Osteocyte (in vitro differentiated cells): ENCODE measurements at regions not wholly inside any gene's neighbourhood (a gene's known extent, or its start where the extent isn't known, plus 50 kb on each side); places are given as distances from the start of the nearest gene placed in this dataset.

Experiments
- DNase-seq: peaks from one replicate; pipeline ENCODE4 v3.0.0; 2021; ENCODE audit warnings: mixed read lengths; ENCODE audit not compliant: unreplicated experiment; ENCODE audit errors: extremely low spot score
- H3K27ac Mint-ChIP-seq: one replicate; pipeline ENCODE4 v1.8.0; 2021; ENCODE audit warnings: mild to moderate bottlenecking, mixed read lengths; ENCODE audit not compliant: unreplicated experiment
- H3K27me3 Mint-ChIP-seq: one replicate; pipeline ENCODE4 v1.8.0; 2021; ENCODE audit warnings: mixed read lengths; ENCODE audit not compliant: unreplicated experiment
- H3K36me3 Mint-ChIP-seq: one replicate; pipeline ENCODE4 v1.8.0; 2021; ENCODE audit warnings: mixed read lengths; ENCODE audit not compliant: unreplicated experiment
- H3K4me1 Mint-ChIP-seq: one replicate; pipeline ENCODE4 v1.8.0; 2021; ENCODE audit warnings: mixed read lengths; ENCODE audit not compliant: unreplicated experiment
- H3K4me3 Mint-ChIP-seq: one replicate; pipeline ENCODE4 v1.8.0; 2021; ENCODE audit warnings: mild to moderate bottlenecking, moderate library complexity, mixed read lengths; ENCODE audit not compliant: unreplicated experiment
- H3K9me3 Mint-ChIP-seq: one replicate; pipeline ENCODE4 v1.8.0; 2021; ENCODE audit warnings: mixed read lengths; ENCODE audit not compliant: unreplicated experiment
- CTCF ChIP-seq: fragments of 200-600 bp; sonication (generic); IDR thresholded peaks from 2 replicates; pipeline ENCODE4 v1.5.0; 2021; ENCODE audit warnings: antibody characterized with exemption, mild to moderate bottlenecking, moderate library complexity

- Mint-ChIP-seq H3K4me1 (no peaks in the 10 kb centered on the region), H3K9me3 (peaks cover 4% of the 10 kb centered on the region), H3K36me3 (peaks cover 3% of the 10 kb centered on the region), H3K4me3 (no peak overlapping the region), H3K27me3 (no peaks in the 10 kb centered on the region), H3K27ac (no peak overlapping the region)
- DNase-seq = no peak
- TF ChIP-seq CTCF = no peak
These were observed 761.0 kb upstream of the CXADR start for GRCh38 chr21:16751695-16752474.

- TF ChIP-seq CTCF = no peak
- H3K36me3 Mint-ChIP-seq = peaks cover 6% of the 10 kb centered on the region
These were observed 760.4 kb upstream of the CXADR start for GRCh38 chr21:16752475-16752857.

GRCh38 chr21:16755061-16755460 lies 757.8 kb upstream of the CXADR start:
- Mint-ChIP-seq H3K36me3 (peaks cover 6% of the 10 kb centered on the region), H3K27me3 (no peaks in the 10 kb centered on the region), H3K4me3 (no peak overlapping the region), H3K27ac (no peak overlapping the region), H3K9me3 (peaks cover 4% of the 10 kb centered on the region), H3K4me1 (no peaks in the 10 kb centered on the region)
- TF ChIP-seq CTCF = no peak
- DNase-seq = no peak

More at GRCh38 chr21:16752475-16752857, 760.4 kb upstream of the CXADR start:
- Mint-ChIP-seq H3K4me3 (no peak overlapping the region), H3K9me3 (peaks cover 4% of the 10 kb centered on the region), H3K27ac (no peak overlapping the region), H3K4me1 (no peaks in the 10 kb centered on the region), H3K27me3 (no peaks in the 10 kb centered on the region)
- DNase-seq = no peak

GRCh38 chr21:16767201-16767600 lies 745.6 kb upstream of the CXADR start:
- no peak overlapping the region for H3K4me3 Mint-ChIP-seq
- H3K4me1 Mint-ChIP-seq = peaks cover 24% of the 10 kb centered on the region
- H3K27ac Mint-ChIP-seq = no peak overlapping the region
- DNase-seq = no peak
- no peaks in the 10 kb centered on the region for H3K27me3 Mint-ChIP-seq
- H3K36me3 Mint-ChIP-seq = no peaks in the 10 kb centered on the region
- H3K9me3 Mint-ChIP-seq = peaks cover 4% of the 10 kb centered on the region
- no peak for TF ChIP-seq CTCF

- Mint-ChIP-seq H3K27ac (no peak overlapping the region), H3K4me1 (peaks cover 33% of the 10 kb centered on the region), H3K4me3 (no peak overlapping the region), H3K9me3 (no peaks in the 10 kb centered on the region), H3K27me3 (no peaks in the 10 kb centered on the region), H3K36me3 (no peaks in the 10 kb centered on the region)
- no peak for TF ChIP-seq CTCF
- DNase-seq = no peak
These were observed 744.7 kb upstream of the CXADR start for GRCh38 chr21:16768096-16768495.
